Suppressor macrophage treated with lipopolysaccharide for 1 hour (primary cell): ENCODE measurements at regions not wholly inside any gene's neighbourhood (a gene's known extent, or its start where the extent isn't known, plus 50 kb on each side); places are given as distances from the start of the nearest gene placed in this dataset.

ENCODE experiments used
- DNase-seq, 3 donors: peaks; one replicate each; pipeline ENCODE4 v3.0.0-alpha.2; 2020 to 2022

GRCh38 chr7:49386792-49387191, 386.6 kb upstream of the VWC2 start:
- no peak for DNase-seq

GRCh38 chr7:49389871-49390479, 383.5 kb upstream of the VWC2 start:
- DNase-seq = no peak

- DNase-seq = no peak
These were observed 377.2 kb upstream of the VWC2 start for GRCh38 chr7:49396229-49396628.

GRCh38 chr7:49397750-49398149, 375.7 kb upstream of the VWC2 start:
- no peak for DNase-seq

GRCh38 chr7:49398236-49398635, 375.2 kb upstream of the VWC2 start:
- DNase-seq = no peak

- no peak for DNase-seq
These were observed 374.7 kb upstream of the VWC2 start for GRCh38 chr7:49398746-49399145.

GRCh38 chr7:49400891-49401550, 372.4 kb upstream of the VWC2 start:
- no peak for DNase-seq

GRCh38 chr7:49403844-49404243, 369.6 kb upstream of the VWC2 start:
- DNase-seq = no peak

GRCh38 chr7:49407205-49407604, 366.2 kb upstream of the VWC2 start:
- no peak for DNase-seq

GRCh38 chr7:49417034-49417433, 356.4 kb upstream of the VWC2 start:
- no peak for DNase-seq

GRCh38 chr7:49418963-49419362, 354.5 kb upstream of the VWC2 start:
- DNase-seq = no peak

- DNase-seq = no peak
These were observed 350.9 kb upstream of the VWC2 start for GRCh38 chr7:49422564-49422963.

- no peak for DNase-seq
These were observed 349.3 kb upstream of the VWC2 start for GRCh38 chr7:49424109-49424508.

- DNase-seq = no peak
These were observed 348.1 kb upstream of the VWC2 start for GRCh38 chr7:49425277-49425818.

GRCh38 chr7:49432254-49432653, 341.2 kb upstream of the VWC2 start:
- no peak for DNase-seq

GRCh38 chr7:49433794-49434193, 339.6 kb upstream of the VWC2 start:
- DNase-seq = no peak

- DNase-seq = no peak
These were observed 338.6 kb upstream of the VWC2 start for GRCh38 chr7:49434846-49435245.

- no peak for DNase-seq
These were observed 335.2 kb upstream of the VWC2 start for GRCh38 chr7:49438281-49438680.

GRCh38 chr7:49443515-49443914, 329.9 kb upstream of the VWC2 start:
- DNase-seq = no peak

GRCh38 chr7:49453486-49453885, 320.0 kb upstream of the VWC2 start:
- DNase-seq = no peak

- DNase-seq = no peak
These were observed 294.0 kb upstream of the VWC2 start for GRCh38 chr7:49479441-49479840.

- DNase-seq = no peak
These were observed 293.4 kb upstream of the VWC2 start for GRCh38 chr7:49479936-49480544.

GRCh38 chr7:49481075-49481474, 292.4 kb upstream of the VWC2 start:
- DNase-seq = no peak

GRCh38 chr7:49483142-49483541, 290.3 kb upstream of the VWC2 start:
- peak; percentile 33 to 40 (median 39) for DNase-seq
